AG04450 (cell line): ENCODE measurements at regions not wholly inside any gene's neighbourhood (a gene's known extent, or its start where the extent isn't known, plus 50 kb on each side); places are given as distances from the start of the nearest gene placed in this dataset.

ENCODE experiments used
- CTCF ChIA-PET: fragments of 300-600, 350-600 bp; formaldehyde crosslinking; extraction: SDS; loops from one replicate; lab custom pipeline; 2022; ENCODE audit warnings: antibody characterized with exemption, inconsistent platforms; lab: Charles Lee
- POLR2A ChIA-PET: fragments of 350-600 bp; formaldehyde crosslinking; extraction: SDS; loops from one replicate; lab custom pipeline; 2021; ENCODE audit warnings: antibody characterized with exemption, inconsistent platforms; lab: Yijun Ruan, JAX
- DNase-seq: peaks from one replicate; pipeline ENCODE4 v3.0.0-alpha.2; 2011; ENCODE audit warnings: low read depth, low spot score
- H3K27ac ChIP-seq: one replicate; pipeline ENCODE4 v1.5.1; 2012; ENCODE audit warnings: low read depth, low read length, control low read depth
- H3K27me3 ChIP-seq: one replicate; pipeline ENCODE4 v1.6.0; 2012; ENCODE audit warnings: low read length; ENCODE audit not compliant: control insufficient read depth, insufficient read depth
- H3K4me3 ChIP-seq: 2 replicates; pipeline ENCODE4 v1.5.1; 2011; ENCODE audit warnings: mild to moderate bottlenecking, low read depth, low read length, control low read depth
- H3K9me3 ChIP-seq: 2 replicates; pipeline ENCODE4 v1.5.1; 2012; ENCODE audit warnings: low read length; ENCODE audit not compliant: control insufficient read depth, insufficient read depth
- CTCF ChIP-seq: IDR thresholded peaks from 2 replicates; pipeline ENCODE4 v1.5.1; 2011; ENCODE audit warnings: low read depth, low read length, control low read depth, inconsistent platforms

GRCh38 chr2:16315458-16315835, 350.2 kb downstream of the CYRIA start:
- ChIA-PET POLR2A (no interaction called here), CTCF (no interaction called here)
- DNase-seq: no peak
- H3K9me3 ChIP-seq: peaks cover 63% of the 10 kb centered on the region
- no peak for TF ChIP-seq CTCF
- H3K27ac ChIP-seq: no peak overlapping the region
- H3K27me3 ChIP-seq: no peaks in the 10 kb centered on the region
- H3K4me3 ChIP-seq: no peak overlapping the region

DNA sequence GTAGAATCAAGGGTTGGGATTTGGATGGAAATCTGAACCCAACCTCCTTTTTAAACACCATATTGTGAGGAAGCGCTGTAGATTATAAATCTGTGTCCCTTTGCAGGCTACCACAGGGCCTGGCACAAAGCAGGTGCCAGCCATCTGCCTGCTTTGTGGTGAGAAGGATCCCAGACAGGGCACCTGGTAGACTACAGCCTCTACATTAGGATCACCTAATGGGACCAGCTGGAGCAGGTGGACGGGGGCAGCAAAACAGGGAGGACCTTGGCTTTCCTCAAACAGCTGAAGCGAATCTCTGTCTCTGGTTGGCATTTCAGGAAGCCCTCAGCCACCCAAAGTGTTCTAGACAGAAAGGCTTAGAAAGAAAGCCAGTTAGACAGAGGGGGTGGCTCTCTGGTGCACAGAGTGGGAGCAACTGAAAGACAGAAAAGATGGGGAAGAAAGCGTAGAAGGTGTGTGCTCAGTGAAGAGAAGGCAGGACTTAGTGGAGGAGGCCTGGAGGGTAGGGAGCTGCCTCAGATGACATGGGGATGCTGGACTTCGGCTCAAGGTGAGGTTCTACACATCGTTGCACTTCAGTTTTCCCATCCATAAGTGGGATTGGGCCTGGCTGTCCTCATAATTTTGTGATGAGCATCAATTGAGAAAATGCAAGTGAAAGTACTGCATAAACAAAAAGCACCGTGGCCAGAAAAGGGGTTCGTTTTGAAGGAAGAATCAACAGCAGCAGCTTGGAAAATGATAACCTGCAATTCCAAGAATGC, 350.8 kb downstream of the CYRIA start:
- no peak overlapping the region for H3K4me3 ChIP-seq
- H3K27ac ChIP-seq: no peak overlapping the region
- peaks cover 61% of the 10 kb centered on the region for H3K9me3 ChIP-seq
- ChIA-PET CTCF (no interaction called here), POLR2A (no interaction called here)
- no peak for TF ChIP-seq CTCF
- H3K27me3 ChIP-seq: no peaks in the 10 kb centered on the region
- no peak for DNase-seq

GRCh38 chr2:16314001-16314400, 351.6 kb downstream of the CYRIA start:
- ChIA-PET POLR2A (no interaction called here), CTCF (no interaction called here)

DNA sequence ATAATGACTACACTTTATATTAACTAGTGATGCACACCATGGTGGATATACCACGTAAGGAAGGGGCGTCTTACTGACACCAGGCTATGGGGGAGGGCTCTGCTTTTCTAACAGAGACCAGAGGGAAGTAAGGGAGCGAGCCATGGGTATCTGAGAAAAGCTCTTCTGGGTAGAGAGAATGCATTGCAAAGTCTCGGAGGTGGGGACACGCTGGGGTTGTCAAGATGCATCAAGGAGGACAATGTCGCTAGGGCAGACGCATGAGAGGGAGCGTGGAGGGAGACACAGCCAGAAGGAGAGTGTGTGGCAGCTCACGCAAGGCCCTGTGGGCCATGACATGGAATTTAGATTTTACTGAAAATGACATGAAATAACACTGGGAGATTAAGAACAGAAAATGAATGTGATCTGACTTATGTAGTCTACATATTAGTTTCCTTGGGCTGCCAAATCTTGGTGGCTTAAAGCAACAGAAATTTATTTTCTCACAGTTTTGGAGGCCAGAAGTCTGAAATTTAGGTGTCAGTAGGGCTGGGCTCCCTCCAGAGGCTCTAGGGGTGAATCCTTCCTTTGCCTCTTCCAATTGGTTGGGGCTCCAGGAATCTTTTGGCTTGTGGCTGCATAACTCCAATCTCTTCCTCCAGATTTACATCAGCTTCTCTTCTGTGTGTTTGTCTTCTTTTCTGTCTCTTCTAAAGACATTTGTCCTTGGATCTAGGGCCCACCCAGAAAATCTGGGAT, 352.2 kb downstream of the CYRIA start:
- Histone ChIP-seq H3K9me3 (peaks cover 46% of the 10 kb centered on the region), H3K27ac (no peak overlapping the region), H3K27me3 (no peaks in the 10 kb centered on the region), H3K4me3 (no peak overlapping the region)
- TF ChIP-seq CTCF: no peak
- CTCF ChIA-PET: no interaction called here
- no peak for DNase-seq
- POLR2A ChIA-PET: no interaction called here

More at GRCh38 chr2:16314001-16314400, 351.6 kb downstream of the CYRIA start:
- no peaks in the 10 kb centered on the region for H3K27me3 ChIP-seq
- TF ChIP-seq CTCF: no peak
- no peak overlapping the region for H3K4me3 ChIP-seq
- H3K27ac ChIP-seq: no peak overlapping the region
- DNase-seq: no peak
- H3K9me3 ChIP-seq: peaks cover 52% of the 10 kb centered on the region

- Histone ChIP-seq H3K9me3 (peaks cover 40% of the 10 kb centered on the region), H3K27me3 (no peaks in the 10 kb centered on the region), H3K4me3 (no peak overlapping the region), H3K27ac (no peak overlapping the region)
- no peak for TF ChIP-seq CTCF
- POLR2A ChIA-PET: no interaction called here
- DNase-seq: no peak
- CTCF ChIA-PET: no interaction called here
Observed at GRCh38 chr2:16312771-16313170, 352.9 kb downstream of the CYRIA start.
